GM23338 (cell line): ENCODE measurements at regions not wholly inside any gene's neighbourhood (a gene's known extent, or its start where the extent isn't known, plus 50 kb on each side); places are given as distances from the start of the nearest gene placed in this dataset.

Experiments
- ATAC-seq: fragments of 200-7000 bp; cut with Tn5 transposase; 3 replicates; pipeline ENCODE4 v1.9.1; 2020
- DNase-seq: peaks from one replicate; pipeline ENCODE4 v3.0.0-alpha.2; 2015; ENCODE audit warnings: low spot score
- H2AFZ ChIP-seq: fragments of 200-600 bp; sonication (generic); 2 replicates; pipeline ENCODE4 v1.8.0; 2016; ENCODE audit warnings: antibody characterized with exemption, mild to moderate bottlenecking, moderate library complexity
- H3F3A ChIP-seq: fragments of 200-600 bp; sonication (generic); replicated peaks from 2 replicates; pipeline ENCODE4 v1.8.0; 2017; ENCODE audit warnings: antibody characterized with exemption, mixed run types, low read depth
- H3K27ac ChIP-seq: fragments of 200-600 bp; sonication (generic); 2 replicates; pipeline ENCODE4 v1.6.1; 2016; ENCODE audit warnings: low read depth
- H3K27me3 ChIP-seq: fragments of 200-600 bp; sonication (generic); 2 replicates; pipeline ENCODE4 v1.8.0; 2016; ENCODE audit warnings: mild to moderate bottlenecking, mixed run types, moderate library complexity; ENCODE audit not compliant: insufficient read depth
- H3K36me3 ChIP-seq: fragments of 200-600 bp; sonication (generic); 2 replicates; pipeline ENCODE4 v1.8.0; 2016; ENCODE audit warnings: mild to moderate bottlenecking; ENCODE audit not compliant: insufficient read depth
- H3K4me1 ChIP-seq: fragments of 200-600 bp; sonication (generic); 2 replicates; pipeline ENCODE4 v1.8.0; 2016; ENCODE audit warnings: mild to moderate bottlenecking, moderate library complexity; ENCODE audit not compliant: insufficient read depth
- H3K4me2 ChIP-seq: fragments of 200-600 bp; sonication (generic); 2 replicates; pipeline ENCODE4 v1.7.1; 2017; ENCODE audit warnings: mixed run types
- H3K4me3 ChIP-seq: fragments of 200-600 bp; sonication (generic); 2 replicates; pipeline ENCODE4 v1.6.1; 2016; ENCODE audit warnings: mixed run types
- H3K79me2 ChIP-seq: fragments of 200-600 bp; sonication (generic); replicated peaks from 2 replicates; pipeline ENCODE4 v1.8.0; 2017; ENCODE audit warnings: mild to moderate bottlenecking; ENCODE audit not compliant: insufficient read depth
- H3K9me2 ChIP-seq: fragments of 200-600 bp; sonication (generic); 2 replicates; pipeline ENCODE4 v1.8.0; 2017; ENCODE audit not compliant: insufficient read depth
- H4K20me1 ChIP-seq: fragments of 200-600 bp; sonication (generic); replicated peaks from 2 replicates; pipeline ENCODE4 v1.8.0; 2017; ENCODE audit warnings: mild to moderate bottlenecking; ENCODE audit not compliant: insufficient read depth
- H3K27ac Mint-ChIP-seq: 2 replicates; pipeline ENCODE4 v1.8.0; 2020; ENCODE audit warnings: inconsistent platforms, mild to moderate bottlenecking, moderate library complexity, mixed read lengths
- H3K27me3 Mint-ChIP-seq: 3 replicates; pipeline ENCODE4 v1.8.0; 2022; ENCODE audit warnings: low read depth, mild to moderate bottlenecking, moderate library complexity, mixed read lengths, inconsistent platforms; ENCODE audit not compliant: insufficient read depth, poor library complexity
- H3K36me3 Mint-ChIP-seq: 3 replicates; pipeline ENCODE4 v1.8.0; 2021; ENCODE audit warnings: low read depth, mild to moderate bottlenecking, inconsistent platforms, moderate library complexity, mixed read lengths
- H3K4me1 Mint-ChIP-seq: 3 replicates; pipeline ENCODE4 v1.8.0; 2020; ENCODE audit warnings: mild to moderate bottlenecking, inconsistent platforms, mixed read lengths
- H3K4me3 Mint-ChIP-seq: 3 replicates; pipeline ENCODE4 v1.8.0; 2021; ENCODE audit warnings: moderate library complexity, mild to moderate bottlenecking, inconsistent platforms, mixed read lengths
- H3K9me3 Mint-ChIP-seq: 3 replicates; pipeline ENCODE4 v1.8.0; 2020; ENCODE audit warnings: moderate library complexity, mild to moderate bottlenecking, inconsistent platforms, mixed read lengths
- CREB1 ChIP-seq: fragments of 250-450 bp; sonication (Bioruptor Pico); IDR thresholded peaks from 2 replicates; pipeline ENCODE4 v1.5.0; 2020; ENCODE audit warnings: low read depth, mild to moderate bottlenecking, moderate library complexity
- EZH2 ChIP-seq: fragments of 200-600 bp; sonication (generic); IDR thresholded peaks from one replicate; pipeline ENCODE4 v1.8.0; 2017; ENCODE audit warnings: antibody characterized with exemption, mild to moderate bottlenecking, low read depth; ENCODE audit not compliant: unreplicated experiment
- EZH2phosphoT487 ChIP-seq: fragments of 200-600 bp; sonication (generic); IDR thresholded peaks from one replicate; pipeline ENCODE4 v1.8.1; 2018; ENCODE audit warnings: antibody characterized with exemption; ENCODE audit not compliant: unreplicated experiment
- JUNB ChIP-seq: IDR thresholded peaks from one replicate; pipeline ENCODE4 v1.6.1; 2016; ENCODE audit warnings: antibody characterized with exemption; ENCODE audit not compliant: unreplicated experiment
- NANOG ChIP-seq: IDR thresholded peaks from 2 replicates; pipeline ENCODE4 v1.6.1; 2016; ENCODE audit warnings: antibody characterized with exemption, borderline replicate concordance
- POLR2AphosphoS5 ChIP-seq: IDR thresholded peaks from 2 replicates; pipeline ENCODE4 v1.6.1; 2016; ENCODE audit warnings: antibody characterized with exemption, low read depth
- STAT1 ChIP-seq: IDR thresholded peaks from one replicate; pipeline ENCODE4 v1.6.1; 2016; ENCODE audit warnings: antibody characterized with exemption; ENCODE audit not compliant: unreplicated experiment
- ZNF114 ChIP-seq: fragments of 250-450 bp; sonication (Bioruptor Pico); IDR thresholded peaks from 2 replicates; pipeline ENCODE4 v1.5.0; 2020; ENCODE audit warnings: mild to moderate bottlenecking, moderate library complexity
- ZNF331 ChIP-seq: fragments of 250-450 bp; sonication (Bioruptor Pico); IDR thresholded peaks from 2 replicates; pipeline ENCODE4 v1.5.0; 2020; ENCODE audit warnings: low read depth, mild to moderate bottlenecking, moderate library complexity
- ZNF462 ChIP-seq: fragments of 250-450 bp; sonication (Bioruptor Pico); IDR thresholded peaks from 2 replicates; pipeline ENCODE4 v1.5.0; 2020; ENCODE audit warnings: mild to moderate bottlenecking, moderate library complexity
- TF ChIP-seq, protein P1 (sequence below), 2 experiments: fragments of 200-600 bp in 1 of 2; sonication (generic) in 1 of 2; conservative IDR thresholded peaks; 2 replicates each; pipeline versions ENCODE4 v1.5.1 to v1.6.1; 2016 to 2017; ENCODE audit warnings: antibody characterized with exemption in 2 of 2, low read depth in 2 of 2, mild to moderate bottlenecking in 2 of 2, moderate library complexity in 1 of 2
- TF ChIP-seq, protein P2 (sequence below): IDR thresholded peaks from one replicate; pipeline ENCODE4 v1.6.1; 2018; ENCODE audit warnings: antibody characterized with exemption; ENCODE audit not compliant: unreplicated experiment
- TF ChIP-seq, protein P3 (sequence below): IDR thresholded peaks from 2 replicates; pipeline ENCODE4 v1.6.1; 2016; ENCODE audit warnings: antibody characterized with exemption

DNA sequence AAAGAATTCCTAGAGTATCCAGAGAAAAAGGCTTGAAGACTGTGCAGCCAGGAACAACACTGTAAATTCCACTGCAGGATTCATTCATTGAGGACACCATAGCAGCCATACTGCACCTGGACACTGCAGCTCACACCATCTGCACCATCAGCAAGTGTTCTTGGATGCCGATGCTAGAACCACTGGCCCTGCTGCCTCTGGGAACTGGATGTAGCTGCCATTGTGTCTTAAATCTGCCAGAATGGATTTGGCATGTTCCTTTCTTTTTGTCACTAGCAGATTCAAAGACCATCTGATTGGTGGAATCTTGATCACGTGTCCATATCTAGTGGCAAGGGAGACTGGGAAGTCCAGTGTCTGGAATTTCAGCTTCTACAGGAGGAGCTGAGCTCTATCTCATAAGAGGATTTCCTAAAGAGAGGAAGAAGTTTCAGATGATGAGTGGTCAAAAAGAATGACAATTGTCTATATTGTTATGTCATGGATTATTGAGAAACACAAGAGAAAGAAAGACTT, 278.3 kb upstream of the ANKRD55 start:
- Histone ChIP-seq H3K27me3 (no peaks in the 10 kb centered on the region), H3K4me1 (peaks cover 6% of the 10 kb centered on the region; the same call in 1 of the 2 replicates), H3K4me2 (no peak overlapping the region), H3K9me2 (no peaks in the 10 kb centered on the region), H3K36me3 (no peaks in the 10 kb centered on the region), H4K20me1 (no peaks in the 10 kb centered on the region), H2AFZ (no peak overlapping the region), H3K79me2 (no peaks in the 10 kb centered on the region), H3K27ac (no peak overlapping the region), H3K4me3 (no peak overlapping the region), H3F3A (no peaks in the 10 kb centered on the region)
- peaks cover 31% of the 10 kb centered on the region for H3K4me1 Mint-ChIP-seq
- TF ChIP-seq JUNB (no peak), ZNF331 (CRISPR knock-in tag) (no peak), ZNF462 (CRISPR knock-in tag) (no peak), EZH2 (no peak), POLR2AphosphoS5 (no peak), STAT1 (no peak), CREB1 (CRISPR knock-in tag) (no peak), EZH2phosphoT487 (no peak), ZNF114 (CRISPR knock-in tag) (no peak), NANOG (no peak)
- TF ChIP-seq, protein P1, sequence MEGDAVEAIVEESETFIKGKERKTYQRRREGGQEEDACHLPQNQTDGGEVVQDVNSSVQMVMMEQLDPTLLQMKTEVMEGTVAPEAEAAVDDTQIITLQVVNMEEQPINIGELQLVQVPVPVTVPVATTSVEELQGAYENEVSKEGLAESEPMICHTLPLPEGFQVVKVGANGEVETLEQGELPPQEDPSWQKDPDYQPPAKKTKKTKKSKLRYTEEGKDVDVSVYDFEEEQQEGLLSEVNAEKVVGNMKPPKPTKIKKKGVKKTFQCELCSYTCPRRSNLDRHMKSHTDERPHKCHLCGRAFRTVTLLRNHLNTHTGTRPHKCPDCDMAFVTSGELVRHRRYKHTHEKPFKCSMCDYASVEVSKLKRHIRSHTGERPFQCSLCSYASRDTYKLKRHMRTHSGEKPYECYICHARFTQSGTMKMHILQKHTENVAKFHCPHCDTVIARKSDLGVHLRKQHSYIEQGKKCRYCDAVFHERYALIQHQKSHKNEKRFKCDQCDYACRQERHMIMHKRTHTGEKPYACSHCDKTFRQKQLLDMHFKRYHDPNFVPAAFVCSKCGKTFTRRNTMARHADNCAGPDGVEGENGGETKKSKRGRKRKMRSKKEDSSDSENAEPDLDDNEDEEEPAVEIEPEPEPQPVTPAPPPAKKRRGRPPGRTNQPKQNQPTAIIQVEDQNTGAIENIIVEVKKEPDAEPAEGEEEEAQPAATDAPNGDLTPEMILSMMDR (conservative IDR thresholded peaks at IDR 0.05; ENCODE audit: low read depth in 2 of 2): no peak
- TF ChIP-seq, protein P2, sequence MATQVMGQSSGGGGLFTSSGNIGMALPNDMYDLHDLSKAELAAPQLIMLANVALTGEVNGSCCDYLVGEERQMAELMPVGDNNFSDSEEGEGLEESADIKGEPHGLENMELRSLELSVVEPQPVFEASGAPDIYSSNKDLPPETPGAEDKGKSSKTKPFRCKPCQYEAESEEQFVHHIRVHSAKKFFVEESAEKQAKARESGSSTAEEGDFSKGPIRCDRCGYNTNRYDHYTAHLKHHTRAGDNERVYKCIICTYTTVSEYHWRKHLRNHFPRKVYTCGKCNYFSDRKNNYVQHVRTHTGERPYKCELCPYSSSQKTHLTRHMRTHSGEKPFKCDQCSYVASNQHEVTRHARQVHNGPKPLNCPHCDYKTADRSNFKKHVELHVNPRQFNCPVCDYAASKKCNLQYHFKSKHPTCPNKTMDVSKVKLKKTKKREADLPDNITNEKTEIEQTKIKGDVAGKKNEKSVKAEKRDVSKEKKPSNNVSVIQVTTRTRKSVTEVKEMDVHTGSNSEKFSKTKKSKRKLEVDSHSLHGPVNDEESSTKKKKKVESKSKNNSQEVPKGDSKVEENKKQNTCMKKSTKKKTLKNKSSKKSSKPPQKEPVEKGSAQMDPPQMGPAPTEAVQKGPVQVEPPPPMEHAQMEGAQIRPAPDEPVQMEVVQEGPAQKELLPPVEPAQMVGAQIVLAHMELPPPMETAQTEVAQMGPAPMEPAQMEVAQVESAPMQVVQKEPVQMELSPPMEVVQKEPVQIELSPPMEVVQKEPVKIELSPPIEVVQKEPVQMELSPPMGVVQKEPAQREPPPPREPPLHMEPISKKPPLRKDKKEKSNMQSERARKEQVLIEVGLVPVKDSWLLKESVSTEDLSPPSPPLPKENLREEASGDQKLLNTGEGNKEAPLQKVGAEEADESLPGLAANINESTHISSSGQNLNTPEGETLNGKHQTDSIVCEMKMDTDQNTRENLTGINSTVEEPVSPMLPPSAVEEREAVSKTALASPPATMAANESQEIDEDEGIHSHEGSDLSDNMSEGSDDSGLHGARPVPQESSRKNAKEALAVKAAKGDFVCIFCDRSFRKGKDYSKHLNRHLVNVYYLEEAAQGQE: no peak
- TF ChIP-seq, protein P3, sequence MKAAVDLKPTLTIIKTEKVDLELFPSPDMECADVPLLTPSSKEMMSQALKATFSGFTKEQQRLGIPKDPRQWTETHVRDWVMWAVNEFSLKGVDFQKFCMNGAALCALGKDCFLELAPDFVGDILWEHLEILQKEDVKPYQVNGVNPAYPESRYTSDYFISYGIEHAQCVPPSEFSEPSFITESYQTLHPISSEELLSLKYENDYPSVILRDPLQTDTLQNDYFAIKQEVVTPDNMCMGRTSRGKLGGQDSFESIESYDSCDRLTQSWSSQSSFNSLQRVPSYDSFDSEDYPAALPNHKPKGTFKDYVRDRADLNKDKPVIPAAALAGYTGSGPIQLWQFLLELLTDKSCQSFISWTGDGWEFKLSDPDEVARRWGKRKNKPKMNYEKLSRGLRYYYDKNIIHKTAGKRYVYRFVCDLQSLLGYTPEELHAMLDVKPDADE: no peak
- DNase-seq: no peak
- no peaks in the 10 kb centered on the region for H3K9me3 Mint-ChIP-seq
- no peak overlapping the region for H3K4me3 Mint-ChIP-seq
- no peak for ATAC-seq
- H3K27me3 Mint-ChIP-seq: peaks cover 5% of the 10 kb centered on the region
- no peaks in the 10 kb centered on the region for H3K36me3 Mint-ChIP-seq
- H3K27ac Mint-ChIP-seq: no peak overlapping the region
